Testis (tissue), 2 donors: ENCODE measurements at regions not wholly inside any gene's neighbourhood (a gene's known extent, or its start where the extent isn't known, plus 50 kb on each side); places are given as distances from the start of the nearest gene placed in this dataset.

ENCODE experiments used
- DNase-seq: peaks from one replicate; pipeline ENCODE4 v3.0.0-alpha.2; 2019
- H3K27ac ChIP-seq, 2 donors: fragments of 200-600 bp; sonication (generic); one replicate each; pipeline ENCODE4 v1.5.1; 2019
- H3K27me3 ChIP-seq: fragments of 200-600 bp; sonication (generic); one replicate; pipeline ENCODE4 v1.5.1; 2019
- H3K36me3 ChIP-seq: fragments of 200-600 bp; sonication (generic); one replicate; pipeline ENCODE4 v1.5.1; 2017; ENCODE audit warnings: low read depth; ENCODE audit errors: missing control alignments
- H3K4me1 ChIP-seq: fragments of 200-600 bp; sonication (generic); one replicate; pipeline ENCODE4 v1.5.1; 2019
- H3K4me3 ChIP-seq, 2 donors: fragments of 200-600 bp; sonication (generic); one replicate each; pipeline ENCODE4 v1.5.1; 2017 to 2019
- H3K9me3 ChIP-seq: fragments of 200-600 bp; sonication (generic); one replicate; pipeline ENCODE4 v1.5.1; 2017
- CTCF ChIP-seq, 3 experiments: fragments of 450-650 bp in 2 of 3; fragments of 200-600 bp in 1 of 3; sonication (generic) in 1 of 3; IDR thresholded peaks; one replicate each; pipeline ENCODE4 v1.5.1; 2016 to 2019; ENCODE audit warnings: antibody characterized with exemption in 3 of 3, mild to moderate bottlenecking in 2 of 3, moderate library complexity in 1 of 3
- POLR2A ChIP-seq: fragments of 450-650 bp; IDR thresholded peaks from one replicate; pipeline ENCODE4 v1.6.1; 2017; ENCODE audit warnings: antibody characterized with exemption, mild to moderate bottlenecking, moderate library complexity
- WGBS, 2 donors: methylation state at CpG; one replicate each; pipeline ENCODE4 v1.1.5; 2018; 5-methylcytosine and 5-hydroxymethylcytosine counted together
- intact Hi-C: fragments of 100-400 bp; cut with DNase I; formaldehyde crosslinking; loops from one replicate; pipeline ENCODE4 v1.15.1; 2023; ENCODE audit warnings: low total_unique reads

- Histone ChIP-seq H3K27me3 (no peaks in the 10 kb centered on the region), H3K27ac (no peak overlapping the region), H3K4me3 (no peak overlapping the region), H3K36me3 (no peaks in the 10 kb centered on the region), H3K9me3 (no peaks in the 10 kb centered on the region), H3K4me1 (no peaks in the 10 kb centered on the region)
- no peak for DNase-seq
- 84 to 89% methylated on average over 5 of the region's 5 CpGs for WGBS, 2 donors
- intact Hi-C loops, result no loop called here
- no peak for TF ChIP-seq CTCF (IDR thresholded peaks at IDR 0.05)
- no peak for TF ChIP-seq POLR2A
Measured at GRCh38 chr10:105674448-105674847, 1033.4 kb downstream of the SORCS3 start.

- H3K36me3 ChIP-seq, result no peaks in the 10 kb centered on the region
- H3K27me3 ChIP-seq, result no peaks in the 10 kb centered on the region
- WGBS, 2 donors, result 70 to 72% methylated on average over 4 of the region's 4 CpGs
- H3K4me3 ChIP-seq, result no peak overlapping the region
- no peaks in the 10 kb centered on the region for H3K9me3 ChIP-seq
- no peak for DNase-seq
- no peak overlapping the region for H3K27ac ChIP-seq
- intact Hi-C loops, result no loop called here
- no peak for TF ChIP-seq CTCF (IDR thresholded peaks at IDR 0.05)
- no peak for TF ChIP-seq POLR2A
- H3K4me1 ChIP-seq, result no peaks in the 10 kb centered on the region
Measured at GRCh38 chr10:105658696-105659095, 1017.6 kb downstream of the SORCS3 start.

- H3K4me1 ChIP-seq, result no peaks in the 10 kb centered on the region
- intact Hi-C loops, result no loop called here
- no peaks in the 10 kb centered on the region for H3K27me3 ChIP-seq
- H3K27ac ChIP-seq, result no peak overlapping the region
- H3K4me3 ChIP-seq, result no peak overlapping the region
- no peaks in the 10 kb centered on the region for H3K36me3 ChIP-seq
- no peak for DNase-seq
- TF ChIP-seq CTCF (IDR thresholded peaks at IDR 0.05), result no peak
- no peak for TF ChIP-seq POLR2A
- no peaks in the 10 kb centered on the region for H3K9me3 ChIP-seq
Measured at GRCh38 chr10:105656856-105657255, 1015.8 kb downstream of the SORCS3 start.

- DNase-seq, result no peak
- Histone ChIP-seq H3K36me3 (no peaks in the 10 kb centered on the region), H3K4me3 (no peak overlapping the region), H3K27ac (no peak overlapping the region), H3K9me3 (no peaks in the 10 kb centered on the region), H3K4me1 (no peaks in the 10 kb centered on the region), H3K27me3 (no peaks in the 10 kb centered on the region)
- intact Hi-C loops, result no loop called here
- 74 to 77% methylated on average over 3 of the region's 3 CpGs for WGBS, 2 donors
- TF ChIP-seq POLR2A (no peak), CTCF (IDR thresholded peaks at IDR 0.05) (no peak)
Measured at GRCh38 chr10:105650306-105650705, 1009.2 kb downstream of the SORCS3 start.

GRCh38 chr10:105647354-105647753, 1006.3 kb downstream of the SORCS3 start:
- H3K27ac ChIP-seq, result no peak overlapping the region
- TF ChIP-seq CTCF (IDR thresholded peaks at IDR 0.05) (no peak), POLR2A (no peak)
- no peak for DNase-seq

More at GRCh38 chr10:105647354-105647753, 1006.3 kb downstream of the SORCS3 start:
- Histone ChIP-seq H3K36me3 (no peaks in the 10 kb centered on the region), H3K27me3 (no peaks in the 10 kb centered on the region), H3K4me1 (no peaks in the 10 kb centered on the region), H3K4me3 (no peak overlapping the region), H3K9me3 (no peaks in the 10 kb centered on the region)
- intact Hi-C loops, result no loop called here
- 57 to 72% methylated on average over 1 of the region's 1 CpG for WGBS, 2 donors
